ENCODE measurements at regions not wholly inside any gene's neighbourhood (a gene's known extent, or its start where the extent isn't known, plus 50 kb on each side); places are given as distances from the start of the nearest gene placed in this dataset.
"Not testable (repeated sequence)": the region's sequence is repeated elsewhere in the genome, so short reads cannot be mapped to it uniquely, and the experiment has no call there.

- DNase-seq, result no peak
Observed at GRCh38 chr13:91228108-91228507, 119.4 kb upstream of the MIR17HG start.

GRCh38 chr13:91228940-91229339 lies 118.5 kb upstream of the MIR17HG start:
- DNase-seq, result no peak

- DNase-seq, result no peak
Observed at GRCh38 chr13:91232716-91233115, 114.8 kb upstream of the MIR17HG start.

GRCh38 chr13:91233291-91233690 lies 114.2 kb upstream of the MIR17HG start:
- no peak for DNase-seq

- no peak for DNase-seq
Observed at GRCh38 chr13:91236182-91236581, 111.3 kb upstream of the MIR17HG start.

GRCh38 chr13:91236921-91237320 lies 110.6 kb upstream of the MIR17HG start:
- DNase-seq, result no peak

- DNase-seq, result no peak
Observed at GRCh38 chr13:91238036-91238435, 109.5 kb upstream of the MIR17HG start.

- DNase-seq, result no peak
Observed at GRCh38 chr13:91240341-91240740, 107.1 kb upstream of the MIR17HG start.

- no peak for DNase-seq
Observed at GRCh38 chr13:91241221-91241933, 106.1 kb upstream of the MIR17HG start.

GRCh38 chr13:91242652-91243051 lies 104.8 kb upstream of the MIR17HG start:
- DNase-seq, result no peak

GRCh38 chr13:91245288-91245687 lies 102.2 kb upstream of the MIR17HG start:
- no peak for DNase-seq

- DNase-seq, result no peak
Observed at GRCh38 chr13:91247768-91248167, 99.7 kb upstream of the MIR17HG start.

GRCh38 chr13:91248249-91248648 lies 99.2 kb upstream of the MIR17HG start:
- no peak for DNase-seq

- DNase-seq, result no peak
Observed at GRCh38 chr13:91249370-91249769, 98.1 kb upstream of the MIR17HG start.

GRCh38 chr13:91249861-91250260 lies 97.6 kb upstream of the MIR17HG start:
- no peak for DNase-seq

- DNase-seq, result not testable (repeated sequence)
Observed at GRCh38 chr13:91251573-91251972, 95.9 kb upstream of the MIR17HG start.

- no peak for DNase-seq
Observed at GRCh38 chr13:91264484-91264883, 83.0 kb upstream of the MIR17HG start.

- DNase-seq, result no peak
Observed at GRCh38 chr13:91269237-91269636, 78.2 kb upstream of the MIR17HG start.

- no peak for DNase-seq
Observed at GRCh38 chr13:91270031-91270430, 77.5 kb upstream of the MIR17HG start.

GRCh38 chr13:91272235-91272777 lies 75.2 kb upstream of the MIR17HG start:
- DNase-seq, result no peak

- no peak for DNase-seq
Observed at GRCh38 chr13:91273675-91274074, 73.8 kb upstream of the MIR17HG start.

- no peak for DNase-seq
Observed at GRCh38 chr13:91277013-91277676, 70.3 kb upstream of the MIR17HG start.

- DNase-seq, result no peak
Observed at GRCh38 chr13:91278291-91278690, 69.2 kb upstream of the MIR17HG start.

- DNase-seq, result no peak
Observed at GRCh38 chr13:91278888-91279287, 68.6 kb upstream of the MIR17HG start.

All from effector CD8-positive, alpha-beta T cell (primary cell).